ENCODE measurements at regions not wholly inside any gene's neighbourhood (a gene's known extent, or its start where the extent isn't known, plus 50 kb on each side); places are given as distances from the start of the nearest gene placed in this dataset.

GRCh38 chr3:192013110-192013509 is 552.1 kb downstream of the PYDC2 start:
- TF ChIP-seq CTCF (IDR thresholded peaks at IDR 0.05) (no peak), POLR2A (IDR thresholded peaks at IDR 0.05) (no peak)
